Esophagus squamous epithelium (tissue), 5 donors: ENCODE measurements at regions not wholly inside any gene's neighbourhood (a gene's known extent, or its start where the extent isn't known, plus 50 kb on each side); places are given as distances from the start of the nearest gene placed in this dataset.
"Not testable (repeated sequence)": the region's sequence is repeated elsewhere in the genome, so short reads cannot be mapped to it uniquely, and the experiment has no call there.

Source experiments
- DNase-seq: peaks from one replicate; lab custom pipeline; 2025; lab: John Stamatoyannopoulos, UW
- H3K27ac ChIP-seq, 4 donors: fragments of 200-600 bp; sonication (generic); one replicate each; pipeline ENCODE4 v1.5.1; 2016 to 2019; ENCODE audit warnings: mild to moderate bottlenecking in 1 of 4
- H3K27me3 ChIP-seq, 4 donors: fragments of 200-600 bp; sonication (generic); 1 replicate in 3 of 4; 2 replicates in 1 of 4; pipeline versions ENCODE4 v1.5.1 to v1.6.0; 2017 to 2021; ENCODE audit warnings: antibody characterized with exemption in 1 of 4
- H3K36me3 ChIP-seq, 3 donors: fragments of 200-600 bp; sonication (generic); one replicate each; pipeline ENCODE4 v1.5.1; 2016 to 2019
- H3K4me1 ChIP-seq, 3 donors: fragments of 200-600 bp; sonication (generic); one replicate each; pipeline ENCODE4 v1.5.1; 2017 to 2019
- H3K4me3 ChIP-seq, 4 donors: fragments of 200-600 bp; sonication (generic); 1 replicate in 3 of 4; 2 replicates in 1 of 4; pipeline ENCODE4 v1.5.1; 2016 to 2019; ENCODE audit warnings: mild to moderate bottlenecking in 2 of 4, moderate library complexity in 1 of 4
- H3K9me3 ChIP-seq, 3 donors: fragments of 200-600 bp; sonication (generic); one replicate each; pipeline ENCODE4 v1.5.1; 2016 to 2019
- CTCF ChIP-seq, 6 experiments: fragments of 450-650 bp in 4 of 6; fragments of 200-600 bp in 2 of 6; sonication (generic) in 2 of 6; IDR thresholded peaks; one replicate each; pipeline ENCODE4 v1.5.1; 2016 to 2019; ENCODE audit warnings: antibody characterized with exemption in 6 of 6, mild to moderate bottlenecking in 4 of 6, moderate library complexity in 4 of 6
- POLR2A ChIP-seq, 4 donors: fragments of 450-650 bp; IDR thresholded peaks; one replicate each; pipeline ENCODE4 v1.6.1; 2017; ENCODE audit warnings: antibody characterized with exemption in 4 of 4, mild to moderate bottlenecking in 4 of 4, moderate library complexity in 3 of 4
- WGBS, 2 donors: methylation state at CpG; one replicate each; pipeline ENCODE4 v1.1.5; 2018; 5-methylcytosine and 5-hydroxymethylcytosine counted together
- intact Hi-C: fragments of 100-400 bp; cut with DNase I; formaldehyde crosslinking; loops from one replicate; pipeline ENCODE4 v1.15.0; 2022
- donor health status: DM: yes; HTN: yes; CAD: no.

DNA sequence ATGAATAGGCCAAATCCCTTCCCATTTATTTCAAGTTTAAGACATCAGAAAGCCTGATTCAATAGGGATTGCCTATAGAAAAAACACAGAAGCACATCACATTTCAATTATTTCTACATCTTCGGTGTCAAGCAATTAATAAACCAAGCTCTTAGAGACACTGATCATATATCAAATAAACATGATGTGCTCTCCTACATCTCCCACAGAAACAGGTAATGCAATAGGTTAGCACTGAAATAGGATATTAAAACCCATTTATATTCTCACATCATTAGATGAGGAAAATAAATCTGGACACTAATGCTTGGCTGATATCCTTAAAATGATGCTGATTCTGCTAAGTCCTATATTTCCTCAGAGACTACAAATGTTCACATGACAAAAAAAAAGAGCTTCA is 364.7 kb downstream of the MBD2 start:
- intact Hi-C loops = no loop called here
- DNase-seq = no peak
- TF ChIP-seq CTCF (IDR thresholded peaks at IDR 0.05) (no peak), POLR2A (IDR thresholded peaks at IDR 0.05) (no peak)
- WGBS, 2 donors = 94 to 96% methylated on average over 1 of the region's 1 CpG
- no peaks in the 10 kb centered on the region for H3K27me3 ChIP-seq
- H3K4me3 ChIP-seq = no peak overlapping the region
- H3K9me3 ChIP-seq = no peaks in the 10 kb centered on the region
- no peaks in the 10 kb centered on the region for H3K4me1 ChIP-seq
- no peaks in the 10 kb centered on the region for H3K36me3 ChIP-seq
- no peak overlapping the region for H3K27ac ChIP-seq

DNA sequence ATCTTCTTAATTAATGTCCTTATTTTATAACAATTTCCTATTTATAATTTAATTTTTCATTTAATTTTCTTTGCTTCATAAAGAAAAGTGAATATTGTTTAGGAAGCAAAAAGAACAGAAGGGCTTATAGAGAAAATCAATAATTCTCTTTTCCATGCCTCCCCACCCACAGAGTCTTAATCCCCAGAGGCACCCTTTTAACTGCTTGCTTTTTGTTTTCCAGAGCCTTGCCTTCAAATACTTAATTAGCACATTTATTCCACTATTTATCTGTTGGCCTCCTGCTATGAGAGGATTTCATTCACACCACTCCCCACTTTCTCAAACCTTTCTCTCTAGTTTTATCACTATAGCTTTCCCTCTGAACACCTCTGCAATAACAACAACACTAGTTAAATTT is 373.6 kb downstream of the MBD2 start:
- H3K36me3 ChIP-seq = no peaks in the 10 kb centered on the region
- no peak for DNase-seq
- H3K27me3 ChIP-seq = no peaks in the 10 kb centered on the region
- H3K27ac ChIP-seq = no peak overlapping the region
- intact Hi-C loops = no loop called here
- no peak overlapping the region for H3K4me3 ChIP-seq
- TF ChIP-seq CTCF (IDR thresholded peaks at IDR 0.05) (no peak), POLR2A (IDR thresholded peaks at IDR 0.05) (no peak)
- H3K4me1 ChIP-seq = no peaks in the 10 kb centered on the region
- H3K9me3 ChIP-seq = no peaks in the 10 kb centered on the region

DNA sequence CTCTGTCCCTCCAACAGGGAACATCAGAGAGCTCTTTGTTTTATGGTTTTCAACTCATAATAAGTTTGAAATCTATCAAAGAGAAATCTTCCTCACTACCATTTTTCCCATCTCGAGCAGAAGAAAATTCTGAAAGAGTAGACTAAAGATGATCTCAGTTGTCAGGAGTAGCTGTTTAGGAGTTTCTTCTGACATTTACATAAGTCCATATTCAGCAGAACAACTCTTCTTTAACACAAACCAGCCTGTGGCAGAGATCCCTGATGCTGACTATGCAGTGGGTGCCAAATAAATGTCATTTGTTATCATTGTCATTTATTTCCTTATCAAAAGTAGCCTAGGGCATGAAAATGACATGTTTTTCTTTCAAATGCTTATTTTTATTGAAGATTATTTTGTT is 380.7 kb downstream of the MBD2 start:
- H3K4me3 ChIP-seq = no peak overlapping the region
- 73 to 77% methylated on average over 1 of the region's 1 CpG for WGBS, 2 donors
- H3K9me3 ChIP-seq = peaks cover 0 to 8% (median 0%) of the 10 kb centered on the region in 3 donors
- no peaks in the 10 kb centered on the region for H3K4me1 ChIP-seq
- H3K27ac ChIP-seq = no peak overlapping the region
- DNase-seq = no peak
- intact Hi-C loops = no loop called here
- H3K27me3 ChIP-seq = no peaks in the 10 kb centered on the region
- no peak for TF ChIP-seq CTCF (IDR thresholded peaks at IDR 0.05)
- no peak for TF ChIP-seq POLR2A (IDR thresholded peaks at IDR 0.05)
- no peaks in the 10 kb centered on the region for H3K36me3 ChIP-seq

DNA sequence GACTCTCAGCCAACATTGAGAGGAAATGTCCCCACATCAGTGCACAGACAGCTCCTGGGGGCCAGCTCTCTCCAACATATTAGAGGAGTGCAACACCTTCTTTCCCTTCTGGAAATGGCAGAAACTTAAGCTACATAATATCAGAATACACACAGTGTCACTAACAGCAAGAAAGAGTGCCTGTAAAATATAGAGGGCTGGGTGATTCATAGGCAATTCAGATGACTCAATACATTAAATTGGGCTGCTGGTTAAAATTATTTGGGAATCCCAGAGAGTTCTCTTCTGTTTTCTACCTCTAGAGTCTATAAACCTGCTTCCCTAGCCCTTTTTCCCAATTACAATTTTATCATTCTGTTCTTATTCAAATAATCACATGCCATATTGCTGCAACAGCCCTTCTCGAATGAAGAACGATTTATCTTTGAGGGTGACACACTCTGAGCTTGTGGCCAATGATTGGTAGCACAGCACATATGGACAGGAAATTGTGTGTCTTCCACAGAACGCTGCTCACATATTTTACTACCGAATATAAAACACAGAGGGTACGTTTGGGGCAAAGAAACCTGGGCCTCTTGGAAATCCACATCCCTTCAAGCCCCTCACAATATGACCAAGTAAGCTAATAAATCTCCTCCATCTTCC is 381.2 kb downstream of the MBD2 start:
- H3K27ac ChIP-seq = no peak overlapping the region
- no peak overlapping the region for H3K4me3 ChIP-seq
- H3K27me3 ChIP-seq = no peaks in the 10 kb centered on the region
- WGBS, 2 donors = 57 to 70% methylated on average over 5 of the region's 5 CpGs
- no peaks in the 10 kb centered on the region for H3K36me3 ChIP-seq
- intact Hi-C loops = no loop called here
- H3K4me1 ChIP-seq = no peaks in the 10 kb centered on the region
- H3K9me3 ChIP-seq = peaks cover 0 to 8% (median 0%) of the 10 kb centered on the region in 3 donors
- TF ChIP-seq POLR2A (IDR thresholded peaks at IDR 0.05) = no peak
- TF ChIP-seq CTCF (IDR thresholded peaks at IDR 0.05) = no peak
- DNase-seq = no peak

GRCh38 chr18:53838746-53839145 is 385.7 kb downstream of the MBD2 start:
- TF ChIP-seq POLR2A (IDR thresholded peaks at IDR 0.05) = no peak
- TF ChIP-seq CTCF (IDR thresholded peaks at IDR 0.05) = no peak
- intact Hi-C loops = no loop called here
- Histone ChIP-seq H3K27ac (no peak overlapping the region), H3K4me1 (no peaks in the 10 kb centered on the region), H3K9me3 (peaks cover 0 to 26% (median 4%) of the 10 kb centered on the region in 3 donors), H3K36me3 (no peaks in the 10 kb centered on the region), H3K27me3 (no peaks in the 10 kb centered on the region), H3K4me3 (no peak overlapping the region)
- WGBS, 2 donors = 42% methylated on average over 4 of the region's 4 CpGs
- no peak for DNase-seq

DNA sequence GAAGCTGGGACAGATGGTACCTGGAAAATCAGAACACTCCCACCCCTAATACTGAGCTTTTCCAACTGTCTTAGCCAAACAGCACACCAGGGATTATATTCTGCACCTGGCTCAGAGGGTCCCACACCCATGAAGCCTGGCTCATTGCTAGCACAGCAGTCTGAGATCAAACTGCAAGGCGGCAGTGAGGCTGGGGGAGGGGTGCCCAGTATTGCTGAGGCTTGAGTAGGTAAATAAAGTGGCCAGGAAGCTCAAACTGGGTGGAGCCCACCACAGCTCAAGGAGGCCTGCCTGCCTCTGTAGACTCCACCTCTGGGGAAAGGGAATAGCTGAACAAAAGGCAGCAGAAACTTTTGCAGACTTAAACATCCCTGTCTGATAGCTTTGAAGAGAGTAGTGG is 403.3 kb downstream of the MBD2 start:
- H3K27ac ChIP-seq, H3K9me3 ChIP-seq, H3K4me3 ChIP-seq, DNase-seq, H3K4me1 ChIP-seq, H3K36me3 ChIP-seq, H3K27me3 ChIP-seq, intact Hi-C loops: not testable (repeated sequence)
- 20 to 40% methylated on average over 1 of the region's 1 CpG for WGBS, 2 donors
